GM12873 (cell line): ENCODE measurements at regions not wholly inside any gene's neighbourhood (a gene's known extent, or its start where the extent isn't known, plus 50 kb on each side); places are given as distances from the start of the nearest gene placed in this dataset.

ENCODE experiments used
- CTCF ChIP-seq: IDR thresholded peaks from 2 replicates; pipeline ENCODE4 v1.5.1; 2012; ENCODE audit warnings: low read depth, mild to moderate bottlenecking, moderate library complexity, low read length, control low read depth; ENCODE audit not compliant: insufficient read depth; ENCODE audit errors: missing control alignments

GRCh38 chr11:115845872-115846271, 341.7 kb upstream of the CADM1 start:
- TF ChIP-seq CTCF = no peak

- no peak for TF ChIP-seq CTCF
Observed at GRCh38 chr11:115843685-115844084, 339.5 kb upstream of the CADM1 start.

- TF ChIP-seq CTCF = no peak
Observed at GRCh38 chr11:115843111-115843510, 338.9 kb upstream of the CADM1 start.

- TF ChIP-seq CTCF = no peak
Observed at GRCh38 chr11:115820026-115820425, 315.8 kb upstream of the CADM1 start.

- TF ChIP-seq CTCF = no peak
Observed at GRCh38 chr11:115819014-115819413, 314.8 kb upstream of the CADM1 start.

GRCh38 chr11:115817844-115818468, 313.7 kb upstream of the CADM1 start:
- TF ChIP-seq CTCF = no peak

GRCh38 chr11:115808351-115808940, 304.2 kb upstream of the CADM1 start:
- no peak for TF ChIP-seq CTCF
